Tibial nerve (tissue), 4 donors: ENCODE measurements at regions not wholly inside any gene's neighbourhood (a gene's known extent, or its start where the extent isn't known, plus 50 kb on each side); places are given as distances from the start of the nearest gene placed in this dataset.

Experiments used
- EP300 ChIP-seq, 2 donors: sonication (generic); formaldehyde crosslinking; IDR thresholded peaks; one replicate each; pipeline ENCODE4 v1.6.1; 2017; ENCODE audit warnings: antibody characterized with exemption in 2 of 2, mild to moderate bottlenecking in 1 of 2
- POLR2A ChIP-seq, 2 donors: fragments of 450-650 bp; IDR thresholded peaks; one replicate each; pipeline ENCODE4 v1.6.1; 2017; ENCODE audit warnings: antibody characterized with exemption in 2 of 2, mild to moderate bottlenecking in 2 of 2, moderate library complexity in 2 of 2
- TF ChIP-seq, protein P1 (sequence below), 5 experiments: fragments of 200-600 bp in 3 of 5; fragments of 450-650 bp in 2 of 5; sonication (generic) in 3 of 5; IDR thresholded peaks; one replicate each; pipeline ENCODE4 v1.5.1; 2016 to 2019; ENCODE audit warnings: antibody characterized with exemption in 5 of 5, mild to moderate bottlenecking in 3 of 5, moderate library complexity in 2 of 5

- TF ChIP-seq, protein P1, sequence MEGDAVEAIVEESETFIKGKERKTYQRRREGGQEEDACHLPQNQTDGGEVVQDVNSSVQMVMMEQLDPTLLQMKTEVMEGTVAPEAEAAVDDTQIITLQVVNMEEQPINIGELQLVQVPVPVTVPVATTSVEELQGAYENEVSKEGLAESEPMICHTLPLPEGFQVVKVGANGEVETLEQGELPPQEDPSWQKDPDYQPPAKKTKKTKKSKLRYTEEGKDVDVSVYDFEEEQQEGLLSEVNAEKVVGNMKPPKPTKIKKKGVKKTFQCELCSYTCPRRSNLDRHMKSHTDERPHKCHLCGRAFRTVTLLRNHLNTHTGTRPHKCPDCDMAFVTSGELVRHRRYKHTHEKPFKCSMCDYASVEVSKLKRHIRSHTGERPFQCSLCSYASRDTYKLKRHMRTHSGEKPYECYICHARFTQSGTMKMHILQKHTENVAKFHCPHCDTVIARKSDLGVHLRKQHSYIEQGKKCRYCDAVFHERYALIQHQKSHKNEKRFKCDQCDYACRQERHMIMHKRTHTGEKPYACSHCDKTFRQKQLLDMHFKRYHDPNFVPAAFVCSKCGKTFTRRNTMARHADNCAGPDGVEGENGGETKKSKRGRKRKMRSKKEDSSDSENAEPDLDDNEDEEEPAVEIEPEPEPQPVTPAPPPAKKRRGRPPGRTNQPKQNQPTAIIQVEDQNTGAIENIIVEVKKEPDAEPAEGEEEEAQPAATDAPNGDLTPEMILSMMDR (IDR thresholded peaks at IDR 0.05): no peak
- TF ChIP-seq POLR2A (IDR thresholded peaks at IDR 0.05) (no peak), EP300 (IDR thresholded peaks at IDR 0.05) (no peak)
These were observed 96.5 kb upstream of the CDH11 start for GRCh38 chr16:65218348-65218747.
